Muscle layer of duodenum (tissue), 2 donors: ENCODE measurements at regions not wholly inside any gene's neighbourhood (a gene's known extent, or its start where the extent isn't known, plus 50 kb on each side); places are given as distances from the start of the nearest gene placed in this dataset.

Experiments
- H3K27ac ChIP-seq: one replicate; pipeline ENCODE4 v1.7.0; 2013; ENCODE audit warnings: mild to moderate bottlenecking, low read length
- H3K27me3 ChIP-seq: one replicate; pipeline ENCODE4 v1.7.0; 2013; ENCODE audit warnings: low read depth, mild to moderate bottlenecking, control low read depth, low read length
- H3K36me3 ChIP-seq, 2 donors: one replicate each; pipeline ENCODE4 v1.7.0; 2013; ENCODE audit warnings: low read length in 2 of 2, control low read depth in 1 of 2, mild to moderate bottlenecking in 1 of 2; ENCODE audit not compliant: insufficient read depth in 2 of 2, control insufficient read depth in 1 of 2
- H3K4me1 ChIP-seq, 2 donors: one replicate each; pipeline ENCODE4 v1.7.0; 2013; ENCODE audit warnings: low read length in 2 of 2, mild to moderate bottlenecking in 2 of 2, control low read depth in 1 of 2, moderate library complexity in 1 of 2; ENCODE audit not compliant: insufficient read depth in 2 of 2, control insufficient read depth in 1 of 2
- H3K4me3 ChIP-seq, 2 donors: one replicate each; pipeline ENCODE4 v1.7.0; 2013; ENCODE audit warnings: low read length in 2 of 2, low read depth in 1 of 2, mild to moderate bottlenecking in 1 of 2
- H3K9me3 ChIP-seq, 2 donors: one replicate each; pipeline ENCODE4 v1.7.0; 2013; ENCODE audit warnings: low read length in 2 of 2, control low read depth in 1 of 2, mild to moderate bottlenecking in 1 of 2; ENCODE audit not compliant: control insufficient read depth in 1 of 2
- donor health status: healthy.

GRCh38 chr6:26193467-26194328, 106.5 kb downstream of the HFE start:
- Histone ChIP-seq H3K4me1 (peaks cover 0 to 13% of the 10 kb centered on the region in 2 donors), H3K4me3 (no peak overlapping the region), H3K9me3 (no peaks in the 10 kb centered on the region), H3K27me3 (no peaks in the 10 kb centered on the region), H3K27ac (peak overlapping the region; percentile 93), H3K36me3 (no peaks in the 10 kb centered on the region)

GRCh38 chr6:26194329-26194701, 107.1 kb downstream of the HFE start:
- H3K27me3 ChIP-seq: no peaks in the 10 kb centered on the region
- H3K27ac ChIP-seq: peak overlapping the region; percentile 93
- peak overlapping the region in 1 of 2 donors; percentile 71 for H3K4me3 ChIP-seq

GRCh38 chr6:26194816-26195375, 107.7 kb downstream of the HFE start:
- no peaks in the 10 kb centered on the region for H3K36me3 ChIP-seq
- no peaks in the 10 kb centered on the region for H3K9me3 ChIP-seq
- peak overlapping the region; percentile 71 to 74 for H3K4me3 ChIP-seq
- peak overlapping the region; percentile 93 for H3K27ac ChIP-seq
- H3K4me1 ChIP-seq: peaks cover 0 to 15% of the 10 kb centered on the region in 2 donors
- H3K27me3 ChIP-seq: no peaks in the 10 kb centered on the region

More at GRCh38 chr6:26194329-26194701, 107.1 kb downstream of the HFE start:
- Histone ChIP-seq H3K9me3 (no peaks in the 10 kb centered on the region), H3K36me3 (no peaks in the 10 kb centered on the region), H3K4me1 (peaks cover 0 to 13% of the 10 kb centered on the region in 2 donors)

GRCh38 chr6:26195376-26195923, 108.2 kb downstream of the HFE start:
- H3K27me3 ChIP-seq: no peaks in the 10 kb centered on the region
- H3K27ac ChIP-seq: peak overlapping the region; percentile 93
- H3K4me1 ChIP-seq: peaks cover 0 to 19% of the 10 kb centered on the region in 2 donors

GRCh38 chr6:26195924-26196845, 109.0 kb downstream of the HFE start:
- no peaks in the 10 kb centered on the region for H3K36me3 ChIP-seq
- no peaks in the 10 kb centered on the region for H3K9me3 ChIP-seq
- H3K4me3 ChIP-seq: peak overlapping the region; percentile 71 to 74
- peak overlapping the region; percentile 93 for H3K27ac ChIP-seq
- H3K4me1 ChIP-seq: peaks cover 0 to 19% of the 10 kb centered on the region in 2 donors
- no peaks in the 10 kb centered on the region for H3K27me3 ChIP-seq

More at GRCh38 chr6:26195376-26195923, 108.2 kb downstream of the HFE start:
- Histone ChIP-seq H3K9me3 (no peaks in the 10 kb centered on the region), H3K4me3 (peak overlapping the region; percentile 71 to 74), H3K36me3 (no peaks in the 10 kb centered on the region)

- peak overlapping the region; percentile 93 for H3K27ac ChIP-seq
- peak overlapping the region; percentile 70 to 74 for H3K4me3 ChIP-seq
- peaks cover 0 to 19% of the 10 kb centered on the region in 2 donors for H3K4me1 ChIP-seq
- no peaks in the 10 kb centered on the region for H3K27me3 ChIP-seq
- no peaks in the 10 kb centered on the region for H3K36me3 ChIP-seq
- H3K9me3 ChIP-seq: no peaks in the 10 kb centered on the region
Observed at GRCh38 chr6:26196846-26197635, 109.8 kb downstream of the HFE start.

GRCh38 chr6:26197636-26197932, 110.4 kb downstream of the HFE start:
- H3K36me3 ChIP-seq: no peaks in the 10 kb centered on the region
- peak overlapping the region; percentile 70 to 74 for H3K4me3 ChIP-seq
- H3K9me3 ChIP-seq: no peaks in the 10 kb centered on the region
- peak overlapping the region; percentile 93 for H3K27ac ChIP-seq
- H3K4me1 ChIP-seq: peaks cover 0 to 19% of the 10 kb centered on the region in 2 donors
- H3K27me3 ChIP-seq: no peaks in the 10 kb centered on the region

GRCh38 chr6:26197933-26198721, 110.9 kb downstream of the HFE start:
- Histone ChIP-seq H3K9me3 (no peaks in the 10 kb centered on the region), H3K4me1 (peaks cover 0 to 19% of the 10 kb centered on the region in 2 donors), H3K4me3 (peak overlapping the region; percentile 70 to 74), H3K27ac (peak overlapping the region; percentile 93), H3K27me3 (peaks cover 1% of the 10 kb centered on the region), H3K36me3 (no peaks in the 10 kb centered on the region)

- peaks cover 0 to 19% of the 10 kb centered on the region in 2 donors for H3K4me1 ChIP-seq
- H3K27me3 ChIP-seq: peaks cover 3% of the 10 kb centered on the region
- H3K9me3 ChIP-seq: no peaks in the 10 kb centered on the region
- H3K27ac ChIP-seq: peak overlapping the region; percentile 93
- peak overlapping the region; percentile 70 to 74 for H3K4me3 ChIP-seq
- no peaks in the 10 kb centered on the region for H3K36me3 ChIP-seq
Observed at GRCh38 chr6:26198722-26199056, 111.5 kb downstream of the HFE start.
